ENCODE measurements at regions not wholly inside any gene's neighbourhood (a gene's known extent, or its start where the extent isn't known, plus 50 kb on each side); places are given as distances from the start of the nearest gene placed in this dataset.

DNA sequence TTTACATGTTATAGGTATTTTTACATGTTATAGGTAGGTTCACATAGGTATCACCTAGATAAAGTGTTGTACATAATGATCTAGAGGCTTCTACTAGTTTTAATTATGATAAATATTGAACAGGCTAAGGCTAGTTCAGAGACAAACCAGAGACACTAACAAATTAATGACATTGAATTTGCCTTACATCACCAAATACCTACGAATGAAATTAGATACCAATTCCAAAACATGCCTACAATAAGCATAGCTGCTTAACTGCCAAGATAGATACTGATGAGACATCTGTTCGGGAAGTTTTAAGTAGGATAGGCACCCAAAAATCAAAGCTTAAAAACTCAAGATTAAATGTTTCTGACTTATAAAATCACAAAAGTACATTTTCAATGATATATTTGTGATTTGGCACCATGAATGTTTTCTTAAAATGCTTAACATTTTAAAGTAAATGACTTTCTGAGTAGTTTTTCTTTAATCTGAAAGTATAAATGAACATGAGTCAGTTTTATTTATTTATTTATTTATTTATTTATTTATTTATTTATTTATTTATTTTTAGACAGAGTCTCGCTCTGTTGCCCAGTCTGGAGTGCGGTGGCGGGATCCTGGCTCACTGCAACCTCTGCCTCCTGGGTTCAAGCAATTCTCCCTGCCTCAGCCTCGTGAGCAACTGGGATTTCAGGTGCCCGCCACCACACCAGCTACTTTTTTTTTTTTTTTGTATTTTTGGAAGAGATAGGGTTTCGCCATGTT lies 703.1 kb upstream of the ARRDC3 start:
- Histone ChIP-seq H3K4me2 (ENCODE audit: extremely low read depth, insufficient read depth, low read length) (no peak overlapping the region), H4K20me1 (ENCODE audit: control insufficient read depth, extremely low read depth, insufficient read depth, low read length) (no peaks in the 10 kb centered on the region), H3K36me3 (ENCODE audit: control insufficient read depth, insufficient read depth, low read length) (no peaks in the 10 kb centered on the region), H2AFZ (ENCODE audit: low read length) (no peak overlapping the region), H3K4me1 (ENCODE audit: control insufficient read depth, extremely low read depth, insufficient read depth, low read length) (no peaks in the 10 kb centered on the region), H3K79me2 (ENCODE audit: control insufficient read depth, insufficient read depth, low read length) (no peaks in the 10 kb centered on the region), H3K27me3 (ENCODE audit: control insufficient read depth, insufficient read depth, low read length) (no peaks in the 10 kb centered on the region), H3K9me3 (ENCODE audit: control insufficient read depth, insufficient read depth, low read depth, low read length) (no peaks in the 10 kb centered on the region), H3K9ac (ENCODE audit: insufficient read depth, low read length) (no peak overlapping the region), H3K4me3 (replicated peaks in 1 of 4; ENCODE audit: control extremely low read depth in 1 of 4, insufficient read depth in 1 of 4, low read depth in 3 of 4, low read length in 4 of 4) (no peak overlapping the region), H3K27ac (ENCODE audit: insufficient read depth, low read length) (no peak overlapping the region)
- TF ChIP-seq EZH2 (IDR thresholded peaks at IDR 0.05; ENCODE audit: low read length, missing control alignments) = no peak
- TF ChIP-seq, protein P1, sequence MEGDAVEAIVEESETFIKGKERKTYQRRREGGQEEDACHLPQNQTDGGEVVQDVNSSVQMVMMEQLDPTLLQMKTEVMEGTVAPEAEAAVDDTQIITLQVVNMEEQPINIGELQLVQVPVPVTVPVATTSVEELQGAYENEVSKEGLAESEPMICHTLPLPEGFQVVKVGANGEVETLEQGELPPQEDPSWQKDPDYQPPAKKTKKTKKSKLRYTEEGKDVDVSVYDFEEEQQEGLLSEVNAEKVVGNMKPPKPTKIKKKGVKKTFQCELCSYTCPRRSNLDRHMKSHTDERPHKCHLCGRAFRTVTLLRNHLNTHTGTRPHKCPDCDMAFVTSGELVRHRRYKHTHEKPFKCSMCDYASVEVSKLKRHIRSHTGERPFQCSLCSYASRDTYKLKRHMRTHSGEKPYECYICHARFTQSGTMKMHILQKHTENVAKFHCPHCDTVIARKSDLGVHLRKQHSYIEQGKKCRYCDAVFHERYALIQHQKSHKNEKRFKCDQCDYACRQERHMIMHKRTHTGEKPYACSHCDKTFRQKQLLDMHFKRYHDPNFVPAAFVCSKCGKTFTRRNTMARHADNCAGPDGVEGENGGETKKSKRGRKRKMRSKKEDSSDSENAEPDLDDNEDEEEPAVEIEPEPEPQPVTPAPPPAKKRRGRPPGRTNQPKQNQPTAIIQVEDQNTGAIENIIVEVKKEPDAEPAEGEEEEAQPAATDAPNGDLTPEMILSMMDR (conservative IDR thresholded peaks at IDR 0.05 in 1 of 2, IDR thresholded peaks at IDR 0.05 in 1 of 2; ENCODE audit: low read depth in 1 of 2, low read length in 2 of 2) = no peak
- DNase-seq (ENCODE audit: low read depth in 2 of 2) = no peak

DNA sequence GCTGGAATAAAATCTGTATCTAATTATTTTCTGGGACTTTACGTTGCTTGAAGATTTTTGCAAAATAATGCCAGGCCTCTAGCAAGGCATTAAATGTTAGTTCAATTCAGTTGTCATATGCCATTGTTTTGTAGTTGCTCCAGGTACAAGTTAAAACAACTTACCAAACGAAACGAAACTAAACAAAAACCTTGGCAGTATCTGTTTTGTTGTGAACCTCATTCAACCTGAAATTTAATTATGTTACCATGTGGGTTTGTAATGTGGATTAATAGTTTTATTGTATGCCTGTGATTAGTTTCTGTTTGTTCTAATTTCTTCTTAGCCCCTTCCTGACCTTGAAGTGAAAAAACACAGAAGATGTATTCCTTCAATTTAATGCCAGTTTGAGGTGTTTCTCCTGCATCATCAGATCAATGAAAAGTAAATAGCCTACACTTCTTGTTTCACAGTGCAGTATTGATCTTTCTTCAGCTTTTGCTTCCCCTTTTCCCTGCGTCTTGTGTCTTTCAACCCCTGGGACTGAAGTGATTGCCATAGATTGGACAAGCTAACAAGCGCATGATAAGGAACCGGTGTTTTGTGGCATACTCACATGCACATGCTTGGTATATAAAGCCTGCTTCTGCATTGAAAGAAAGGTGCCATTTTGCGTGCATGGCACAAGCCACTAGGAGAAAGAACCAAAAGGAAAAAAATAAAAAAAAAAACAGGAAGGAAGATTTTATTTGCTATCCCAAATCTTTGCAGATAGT lies 699.0 kb upstream of the ARRDC3 start:
- no peaks in the 10 kb centered on the region for H3K79me2 ChIP-seq (ENCODE audit: control insufficient read depth, insufficient read depth, low read length)
- no peak for DNase-seq (ENCODE audit: low read depth in 2 of 2)
- H3K9ac ChIP-seq (ENCODE audit: insufficient read depth, low read length) = no peak overlapping the region
- no peaks in the 10 kb centered on the region for H3K27me3 ChIP-seq (ENCODE audit: control insufficient read depth, insufficient read depth, low read length)
- no peaks in the 10 kb centered on the region for H3K9me3 ChIP-seq (ENCODE audit: control insufficient read depth, insufficient read depth, low read depth, low read length)
- H3K4me2 ChIP-seq (ENCODE audit: extremely low read depth, insufficient read depth, low read length) = peak overlapping the region; percentile 62
- H3K4me3 ChIP-seq (replicated peaks in 1 of 4; ENCODE audit: control extremely low read depth in 1 of 4, insufficient read depth in 1 of 4, low read depth in 3 of 4, low read length in 4 of 4) = peak overlapping the region in 3 of 4 experiments; percentile 0 to 14 (median 4)
- H2AFZ ChIP-seq (ENCODE audit: low read length) = peak overlapping the region; percentile 65
- no peaks in the 10 kb centered on the region for H3K36me3 ChIP-seq (ENCODE audit: control insufficient read depth, insufficient read depth, low read length)
- no peak overlapping the region for H3K27ac ChIP-seq (ENCODE audit: insufficient read depth, low read length)
- no peaks in the 10 kb centered on the region for H4K20me1 ChIP-seq (ENCODE audit: control insufficient read depth, extremely low read depth, insufficient read depth, low read length)
- H3K4me1 ChIP-seq (ENCODE audit: control insufficient read depth, extremely low read depth, insufficient read depth, low read length) = no peaks in the 10 kb centered on the region
- TF ChIP-seq EZH2 (IDR thresholded peaks at IDR 0.05; ENCODE audit: low read length, missing control alignments) = no peak

DNA sequence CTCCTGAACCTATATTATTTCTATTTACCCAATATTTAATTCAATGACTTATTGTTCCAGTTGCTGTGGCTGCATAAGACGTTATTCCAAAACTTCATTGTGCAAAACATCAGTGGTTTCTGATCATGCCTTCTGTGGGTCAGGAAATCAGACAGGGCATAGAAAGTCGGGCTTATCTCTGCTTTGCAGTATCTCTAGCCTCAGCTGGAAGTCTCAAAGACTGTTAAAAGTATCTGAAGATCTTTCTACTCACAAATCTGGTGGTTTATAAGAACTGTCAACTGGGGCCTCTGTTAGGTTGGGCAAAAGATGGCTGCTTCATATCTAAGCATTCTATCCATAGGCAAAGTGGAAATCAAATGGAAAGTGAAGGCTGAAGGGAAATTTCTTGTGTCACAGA lies 687.7 kb upstream of the ARRDC3 start:
- Histone ChIP-seq H2AFZ (ENCODE audit: low read length) (no peak overlapping the region), H4K20me1 (ENCODE audit: control insufficient read depth, extremely low read depth, insufficient read depth, low read length) (no peaks in the 10 kb centered on the region), H3K4me2 (ENCODE audit: extremely low read depth, insufficient read depth, low read length) (no peak overlapping the region), H3K27me3 (ENCODE audit: control insufficient read depth, insufficient read depth, low read length) (no peaks in the 10 kb centered on the region), H3K9me3 (ENCODE audit: control insufficient read depth, insufficient read depth, low read depth, low read length) (no peaks in the 10 kb centered on the region), H3K79me2 (ENCODE audit: control insufficient read depth, insufficient read depth, low read length) (no peaks in the 10 kb centered on the region), H3K9ac (ENCODE audit: insufficient read depth, low read length) (no peak overlapping the region), H3K4me1 (ENCODE audit: control insufficient read depth, extremely low read depth, insufficient read depth, low read length) (no peaks in the 10 kb centered on the region), H3K36me3 (ENCODE audit: control insufficient read depth, insufficient read depth, low read length) (no peaks in the 10 kb centered on the region), H3K27ac (ENCODE audit: insufficient read depth, low read length) (no peak overlapping the region), H3K4me3 (replicated peaks in 1 of 4; ENCODE audit: control extremely low read depth in 1 of 4, insufficient read depth in 1 of 4, low read depth in 3 of 4, low read length in 4 of 4) (no peak overlapping the region)
- DNase-seq (ENCODE audit: low read depth in 2 of 2) = no peak
- TF ChIP-seq, protein P1 (conservative IDR thresholded peaks at IDR 0.05 in 1 of 2, IDR thresholded peaks at IDR 0.05 in 1 of 2; ENCODE audit: low read depth in 1 of 2, low read length in 2 of 2) = no peak
- TF ChIP-seq EZH2 (IDR thresholded peaks at IDR 0.05; ENCODE audit: low read length, missing control alignments) = no peak

All from fibroblast of lung (primary cell).